HCT116 (cell line): ENCODE measurements at regions not wholly inside any gene's neighbourhood (a gene's known extent, or its start where the extent isn't known, plus 50 kb on each side); places are given as distances from the start of the nearest gene placed in this dataset.

Experiments used
- ATAC-seq: fragments of 200-7000 bp; cut with Tn5 transposase; 2 replicates; pipeline ENCODE4 v1.9.1; 2020; ENCODE audit warnings: mild to moderate bottlenecking, moderate library complexity
- BruUV-seq: library from RNA; stranded (reverse); fragments of 400-500 nt; replicated peaks from 2 replicates; lab custom pipeline; 2021; lab: Mats Ljungman, UMichigan
- CTCF ChIA-PET: fragments of 300-600 bp; sonication (Branson Sonifier 250); formaldehyde crosslinking; loops from one replicate; lab custom pipeline; 2021; ENCODE audit warnings: antibody characterized with exemption; lab: Charles Lee
- POLR2A ChIA-PET: fragments of 300-600, 350-600 bp; sonication (Branson Sonifier 250); formaldehyde crosslinking; loops from one replicate; lab custom pipeline; 2021; ENCODE audit warnings: antibody characterized with exemption; lab: Charles Lee
- RAD21 ChIA-PET, 2 experiments: fragments of 300-600 bp; sonication (Branson Sonifier 250); formaldehyde crosslinking; loops; one replicate each; lab custom pipeline; 2023; ENCODE audit warnings: low total read pairs in 2 of 2; ENCODE audit not compliant: uncharacterized antibody in 2 of 2, unreplicated experiment in 2 of 2, low non-redundant PET in 1 of 2; lab: Charles Lee
- DNase-seq: peaks from one replicate; pipeline ENCODE4 v3.0.0-alpha.2; 2010; ENCODE audit warnings: low read depth, low spot score
- H2AFZ ChIP-seq: fragments of 200-600 bp; shearing (Covaris generic), sonication (generic); 2 replicates; pipeline ENCODE4 v1.6.1; 2017; ENCODE audit warnings: low read depth, mixed run types, mixed read lengths, antibody characterized with exemption, low read length; ENCODE audit not compliant: poor library complexity, severe bottlenecking
- H3K27ac ChIP-seq: 2 replicates; pipeline ENCODE4 v1.5.1; 2012; ENCODE audit warnings: low read depth, low read length
- H3K27me3 ChIP-seq: fragments of 200-600 bp; sonication (generic); 2 replicates; pipeline ENCODE4 v1.6.1; 2016; ENCODE audit warnings: mixed run types, low read length, mixed read lengths; ENCODE audit not compliant: insufficient read depth
- H3K36me3 ChIP-seq, 2 experiments: fragments of 200-500 bp in 1 of 2; fragments of 200-600 bp in 1 of 2; sonication (Bioruptor generic) in 1 of 2; sonication (generic) in 1 of 2; 2 replicates each; pipeline versions ENCODE4 v1.5.1 to v1.6.1; 2014 to 2016; ENCODE audit warnings: low read length in 2 of 2, inconsistent platforms in 1 of 2, mixed read lengths in 1 of 2, mixed run types in 1 of 2; ENCODE audit not compliant: insufficient read depth in 2 of 2, control insufficient read depth in 1 of 2
- H3K4me1 ChIP-seq, 2 experiments: fragments of 200-600 bp in 1 of 2; sonication (generic) in 1 of 2; 2 replicates each; pipeline versions ENCODE4 v1.5.1 to v1.6.1; 2012 to 2017; ENCODE audit warnings: low read length in 2 of 2, inconsistent platforms in 1 of 2, mild to moderate bottlenecking in 1 of 2, mixed read lengths in 1 of 2, mixed run types in 1 of 2, moderate library complexity in 1 of 2; ENCODE audit not compliant: insufficient read depth in 2 of 2, control insufficient read depth in 1 of 2
- H3K4me2 ChIP-seq: fragments of 200-600 bp; sonication (generic); 2 replicates; pipeline ENCODE4 v1.6.1; 2017; ENCODE audit warnings: mixed run types, low read length, mixed read lengths
- H3K4me3 ChIP-seq, 2 experiments: fragments of 200-600 bp in 1 of 2; sonication (generic) in 1 of 2; replicated peaks in 1 of 2; 2 replicates each; pipeline ENCODE4 v1.5.1; 2011 to 2016; ENCODE audit warnings: low read length in 2 of 2, control low read depth in 1 of 2, low read depth in 1 of 2, mild to moderate bottlenecking in 1 of 2, mixed read lengths in 1 of 2, mixed run types in 1 of 2
- H3K79me2 ChIP-seq: fragments of 200-600 bp; sonication (generic); 2 replicates; pipeline ENCODE4 v1.6.1; 2017; ENCODE audit warnings: mild to moderate bottlenecking, mixed run types, low read length, moderate library complexity, mixed read lengths; ENCODE audit not compliant: insufficient read depth
- H3K9ac ChIP-seq: fragments of 200-600 bp; sonication (generic); 2 replicates; pipeline ENCODE4 v1.6.1; 2016; ENCODE audit warnings: low read length, mixed read lengths
- H3K9me2 ChIP-seq: fragments of 200-600 bp; sonication (generic), shearing (Covaris generic); 2 replicates; pipeline ENCODE4 v1.6.1; 2017; ENCODE audit warnings: mixed run types, mild to moderate bottlenecking, moderate library complexity; ENCODE audit not compliant: insufficient read depth
- H3K9me3 ChIP-seq, 2 experiments: fragments of 200-500 bp in 1 of 2; fragments of 200-600 bp in 1 of 2; sonication (Bioruptor generic) in 1 of 2; sonication (generic) in 1 of 2; 2 replicates each; pipeline ENCODE4 v1.6.1; 2014 to 2017; ENCODE audit warnings: low read length in 2 of 2, mixed read lengths in 2 of 2, inconsistent platforms in 1 of 2, low read depth in 1 of 2, mild to moderate bottlenecking in 1 of 2, mixed run types in 1 of 2, moderate library complexity in 1 of 2; ENCODE audit not compliant: control insufficient read depth in 1 of 2, insufficient read depth in 1 of 2
- H4K20me1 ChIP-seq: fragments of 200-600 bp; sonication (generic), shearing (Covaris generic); 2 replicates; pipeline ENCODE4 v1.6.1; 2017; ENCODE audit warnings: mixed run types, mild to moderate bottlenecking, moderate library complexity; ENCODE audit not compliant: insufficient read depth
- ATF3 ChIP-seq: IDR thresholded peaks from 2 replicates; pipeline ENCODE4 v1.6.1; 2012
- CEBPB ChIP-seq: IDR thresholded peaks from 2 replicates; pipeline ENCODE4 v1.6.1; 2012; ENCODE audit warnings: low read depth
- CTCF ChIP-seq, 3 experiments: fragments of 200-600 bp in 1 of 3; sonication (generic) in 1 of 3; IDR thresholded peaks in 2 of 3; conservative IDR thresholded peaks in 1 of 3; 2 replicates each; pipeline ENCODE4 v1.5.1; 2012 to 2017; ENCODE audit warnings: low read depth in 2 of 3, low read length in 2 of 3, antibody characterized with exemption in 1 of 3, borderline replicate concordance in 1 of 3, control low read depth in 1 of 3, mild to moderate bottlenecking in 1 of 3, mixed read lengths in 1 of 3, mixed run types in 1 of 3, moderate library complexity in 1 of 3; ENCODE audit not compliant: insufficient read depth in 1 of 3
- EGR1 ChIP-seq: IDR thresholded peaks from 2 replicates; pipeline ENCODE4 v1.6.1; 2012; ENCODE audit warnings: low read depth
- ELF1 ChIP-seq: IDR thresholded peaks from 2 replicates; pipeline ENCODE4 v1.6.1; 2012; ENCODE audit warnings: low read depth, borderline replicate concordance
- EZH2phosphoT487 ChIP-seq: fragments of 200-600 bp; IDR thresholded peaks from 2 replicates; pipeline ENCODE4 v1.6.1; 2018; ENCODE audit warnings: antibody characterized with exemption, borderline replicate concordance
- FOSL1 ChIP-seq: IDR thresholded peaks from 2 replicates; pipeline ENCODE4 v1.6.1; 2012; ENCODE audit warnings: low read depth
- JUND ChIP-seq: IDR thresholded peaks from 2 replicates; pipeline ENCODE4 v1.6.1; 2012
- POLR2A ChIP-seq: IDR thresholded peaks from 2 replicates; pipeline ENCODE4 v1.7.0; 2011; ENCODE audit warnings: borderline replicate concordance; ENCODE audit not compliant: insufficient read depth, insufficient read length; ENCODE audit errors: extremely low read depth
- POLR2AphosphoS5 ChIP-seq: IDR thresholded peaks from 2 replicates; pipeline ENCODE4 v1.6.1; 2011; ENCODE audit warnings: mild to moderate bottlenecking, low read depth, low read length, moderate library complexity
- RAD21 ChIP-seq: IDR thresholded peaks from 2 replicates; pipeline ENCODE4 v1.6.1; 2012; ENCODE audit warnings: low read depth, mild to moderate bottlenecking
- REST ChIP-seq: IDR thresholded peaks from 2 replicates; pipeline ENCODE4 v1.6.1; 2012; ENCODE audit warnings: low read depth
- SRF ChIP-seq: IDR thresholded peaks from 2 replicates; pipeline ENCODE4 v1.6.1; 2012; ENCODE audit warnings: low read depth
- TCF7L2 ChIP-seq: IDR thresholded peaks from 2 replicates; pipeline ENCODE4 v1.7.0; 2011; ENCODE audit warnings: borderline replicate concordance, inconsistent platforms; ENCODE audit not compliant: insufficient read depth, insufficient read length; ENCODE audit errors: extremely low read depth
- YY1 ChIP-seq: IDR thresholded peaks from 2 replicates; pipeline ENCODE4 v1.6.1; 2011; ENCODE audit warnings: low read length, low read depth, moderate library complexity, mild to moderate bottlenecking; ENCODE audit not compliant: insufficient replicate concordance; ENCODE audit errors: extremely low read depth
- ZBTB33 ChIP-seq: IDR thresholded peaks from 2 replicates; pipeline ENCODE4 v1.6.1; 2011; ENCODE audit warnings: mild to moderate bottlenecking, low read length, moderate library complexity; ENCODE audit not compliant: insufficient replicate concordance; ENCODE audit errors: extremely low read depth
- ZFX ChIP-seq: fragments of 450-650 bp; IDR thresholded peaks from 2 replicates; pipeline ENCODE4 v1.6.1; 2017
- ZNF274 ChIP-seq: fragments of 200-500 bp; sonication (Bioruptor generic); IDR thresholded peaks from 2 replicates; pipeline ENCODE4 v1.6.1; 2014; ENCODE audit warnings: mild to moderate bottlenecking, low read depth, low read length, inconsistent platforms
- intact Hi-C: fragments of 100-400 bp; cut with micrococcal nuclease; formaldehyde crosslinking; loops from 2 replicates; pipeline ENCODE4 v1.10.0; 2022

DNA sequence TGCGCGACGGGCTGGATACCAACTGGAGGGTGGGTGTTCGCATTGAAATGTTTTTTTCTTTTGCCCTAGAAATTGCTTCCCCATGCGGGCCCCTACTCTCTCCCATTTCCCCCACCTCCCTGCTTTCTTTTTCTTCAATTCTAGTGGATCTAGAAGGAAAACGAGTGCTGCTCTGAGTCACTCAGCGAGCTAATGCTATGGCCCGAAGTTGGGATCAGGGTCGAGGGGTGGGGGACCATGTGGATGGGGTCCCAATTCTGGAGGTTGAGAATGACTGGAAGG lies 71.5 kb downstream of the SOX4 start:
- TF ChIP-seq ZBTB33 (no peak), CEBPB (no peak), EZH2phosphoT487 (no peak), CTCF (IDR thresholded peaks at IDR 0.05 in 2 of 3, conservative IDR thresholded peaks at IDR 0.05 in 1 of 3; ENCODE audit: borderline replicate concordance in 1 of 3, insufficient read depth in 1 of 3, low read depth in 2 of 3, low read length in 2 of 3) (no peak), SRF (no peak), TCF7L2 (no peak), ZFX (no peak), EGR1 (no peak), RAD21 (no peak), FOSL1 (no peak), POLR2AphosphoS5 (no peak), ZNF274 (no peak), ATF3 (no peak), JUND (no peak), POLR2A (no peak), ELF1 (no peak), YY1 (no peak), REST (no peak)
- H3K9me3 ChIP-seq, result no peaks in the 10 kb centered on the region
- no peaks in the 10 kb centered on the region for H3K36me3 ChIP-seq
- H3K4me2 ChIP-seq, result no peak overlapping the region
- DNase-seq (no peak), ATAC-seq (no peak)
- peaks cover 0 to 9% of the 10 kb centered on the region in 2 experiments; a peak in 1 of 4 replicates for H3K4me1 ChIP-seq
- RAD21 ChIA-PET, result no interaction called here
- no peak overlapping the region for H3K27ac ChIP-seq
- H3K79me2 ChIP-seq, result no peaks in the 10 kb centered on the region
- intact Hi-C loops, result no loop called here
- H3K9ac ChIP-seq, result no peak overlapping the region
- H3K9me2 ChIP-seq, result no peaks in the 10 kb centered on the region
- H3K27me3 ChIP-seq, result no peaks in the 10 kb centered on the region
- no peaks in the 10 kb centered on the region for H4K20me1 ChIP-seq
- POLR2A ChIA-PET, result no interaction called here
- no TSS peak for BruUV-seq
- no peak overlapping the region for H3K4me3 ChIP-seq
- H2AFZ ChIP-seq, result no peak overlapping the region
- CTCF ChIA-PET, result no interaction called here
